Right atrium auricular region (tissue), 2 donors: ENCODE measurements at regions not wholly inside any gene's neighbourhood (a gene's known extent, or its start where the extent isn't known, plus 50 kb on each side); places are given as distances from the start of the nearest gene placed in this dataset.

Experiments used
- DNase-seq: peaks from one replicate; pipeline ENCODE4 v3.0.0-alpha.2; 2019; ENCODE audit warnings: low spot score
- H3K27ac ChIP-seq, 2 donors: fragments of 200-600 bp; sonication (generic); 1 replicate in 1 of 2; 2 replicates in 1 of 2; pipeline ENCODE4 v1.5.1; 2016 to 2019
- H3K27me3 ChIP-seq, 2 donors: fragments of 200-600 bp; sonication (generic); one replicate each; pipeline versions ENCODE4 v1.5.1 to v1.6.0; 2017 to 2019
- H3K36me3 ChIP-seq: fragments of 200-600 bp; sonication (generic); one replicate; pipeline ENCODE4 v1.5.1; 2016
- H3K4me1 ChIP-seq, 2 donors: fragments of 200-600 bp; sonication (generic); one replicate each; pipeline versions ENCODE4 v1.5.1 to v1.6.0; 2017 to 2019
- H3K4me3 ChIP-seq, 2 donors: fragments of 200-600 bp; sonication (generic); 1 replicate in 1 of 2; 2 replicates in 1 of 2; pipeline ENCODE4 v1.5.1; 2017 to 2019; ENCODE audit warnings: mild to moderate bottlenecking in 1 of 2, moderate library complexity in 1 of 2
- H3K9me3 ChIP-seq, 2 donors: fragments of 200-600 bp; sonication (generic); one replicate each; pipeline ENCODE4 v1.5.1; 2019
- CTCF ChIP-seq, 2 donors: fragments of 200-600 bp; sonication (generic); IDR thresholded peaks; one replicate each; pipeline ENCODE4 v1.5.1; 2019; ENCODE audit warnings: antibody characterized with exemption in 2 of 2

GRCh38 chr2:12549641-12550040, 167.1 kb upstream of the TRIB2 start:
- DNase-seq: no peak
- H3K9me3 ChIP-seq: no peaks in the 10 kb centered on the region
- no peaks in the 10 kb centered on the region for H3K4me1 ChIP-seq

GRCh38 chr2:12552092-12552491, 164.6 kb upstream of the TRIB2 start:
- H3K36me3 ChIP-seq: no peaks in the 10 kb centered on the region
- TF ChIP-seq CTCF (IDR thresholded peaks at IDR 0.05): no peak
- H3K4me1 ChIP-seq: peaks cover 0 to 12% of the 10 kb centered on the region in 2 donors
- DNase-seq: no peak
- H3K27ac ChIP-seq: no peak overlapping the region
- no peak overlapping the region for H3K4me3 ChIP-seq
- no peaks in the 10 kb centered on the region for H3K27me3 ChIP-seq
- no peaks in the 10 kb centered on the region for H3K9me3 ChIP-seq

More at GRCh38 chr2:12549641-12550040, 167.1 kb upstream of the TRIB2 start:
- Histone ChIP-seq H3K4me3 (no peak overlapping the region), H3K27ac (no peak overlapping the region), H3K36me3 (no peaks in the 10 kb centered on the region), H3K27me3 (no peaks in the 10 kb centered on the region)
- no peak for TF ChIP-seq CTCF (IDR thresholded peaks at IDR 0.05)

DNA sequence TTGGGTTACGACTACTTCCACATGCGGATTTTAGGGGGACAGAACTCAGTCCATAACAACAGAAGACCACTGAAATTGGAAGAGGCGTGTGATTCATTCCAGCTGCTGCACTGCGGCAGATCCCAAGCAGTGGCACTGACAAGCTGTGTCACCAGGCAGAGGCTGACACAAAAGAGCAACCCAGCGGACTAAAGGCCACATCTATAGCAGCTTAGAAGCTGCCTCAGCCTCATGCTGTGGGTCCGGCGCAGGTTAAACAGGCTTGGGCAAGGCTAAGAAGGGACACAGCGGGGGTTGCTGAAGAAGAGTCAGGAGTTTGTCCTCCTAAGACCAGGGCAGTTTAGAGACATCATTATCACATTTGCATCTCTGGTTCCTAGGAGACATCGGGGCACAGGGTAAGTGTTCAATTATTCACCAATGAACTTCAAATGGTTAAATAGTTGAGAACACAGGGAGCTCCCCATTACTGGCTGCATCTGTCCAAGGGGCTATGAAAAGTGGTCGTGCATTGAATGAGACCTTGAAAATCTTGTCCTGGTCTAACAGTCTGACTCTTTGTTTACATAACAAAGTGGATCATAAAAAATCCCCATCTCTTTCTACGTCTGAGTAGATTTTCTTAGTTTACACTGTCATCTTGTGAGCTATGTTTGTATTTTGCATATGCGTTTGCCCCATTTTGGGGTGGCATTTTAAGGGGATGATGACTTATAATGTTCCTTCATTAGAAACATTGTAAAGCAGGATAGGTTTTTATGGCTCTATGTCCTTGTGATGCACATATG, 162.3 kb upstream of the TRIB2 start:
- no peak for TF ChIP-seq CTCF (IDR thresholded peaks at IDR 0.05)
- no peak overlapping the region for H3K4me3 ChIP-seq
- no peak for DNase-seq
- no peaks in the 10 kb centered on the region for H3K9me3 ChIP-seq
- peaks cover 0 to 12% of the 10 kb centered on the region in 2 donors for H3K4me1 ChIP-seq
- no peaks in the 10 kb centered on the region for H3K27me3 ChIP-seq
- peak overlapping the region in 1 of 2 donors; percentile 22 for H3K27ac ChIP-seq
- H3K36me3 ChIP-seq: no peaks in the 10 kb centered on the region

- H3K27ac ChIP-seq: peak overlapping the region; percentile 3 to 22
- no peaks in the 10 kb centered on the region for H3K9me3 ChIP-seq
- H3K36me3 ChIP-seq: no peaks in the 10 kb centered on the region
- no peak overlapping the region for H3K4me3 ChIP-seq
- H3K27me3 ChIP-seq: no peaks in the 10 kb centered on the region
- no peak for TF ChIP-seq CTCF (IDR thresholded peaks at IDR 0.05)
- peaks cover 0 to 12% of the 10 kb centered on the region in 2 donors for H3K4me1 ChIP-seq
- DNase-seq: no peak
Observed at GRCh38 chr2:12555012-12555645, 161.6 kb upstream of the TRIB2 start.

DNA sequence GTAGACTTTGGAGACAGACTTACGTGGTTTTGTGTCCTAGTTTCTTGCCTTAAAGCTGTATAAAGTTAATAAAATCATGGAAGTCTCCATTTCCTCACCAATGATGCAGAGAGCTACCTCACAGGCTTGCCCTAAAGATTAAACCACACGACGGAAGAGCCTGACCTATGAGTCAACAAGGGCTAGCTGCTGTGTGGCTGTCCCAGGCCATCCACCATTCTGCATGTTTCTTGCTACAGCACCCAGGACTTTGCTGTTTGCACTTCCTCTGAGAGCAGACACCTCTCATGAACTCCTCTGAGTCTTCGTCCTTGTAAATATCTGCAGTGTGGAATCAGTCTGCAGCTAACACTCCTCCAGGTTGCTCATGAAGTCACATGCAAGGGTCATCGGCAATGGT, 160.0 kb upstream of the TRIB2 start:
- Histone ChIP-seq H3K9me3 (no peaks in the 10 kb centered on the region), H3K4me3 (no peak overlapping the region), H3K4me1 (peaks cover 0 to 12% of the 10 kb centered on the region in 2 donors), H3K27ac (no peak overlapping the region), H3K36me3 (no peaks in the 10 kb centered on the region), H3K27me3 (no peaks in the 10 kb centered on the region)
- no peak for TF ChIP-seq CTCF (IDR thresholded peaks at IDR 0.05)
- DNase-seq: no peak
